ENCODE measurements at regions not wholly inside any gene's neighbourhood (a gene's known extent, or its start where the extent isn't known, plus 50 kb on each side); places are given as distances from the start of the nearest gene placed in this dataset.
"Not testable (repeated sequence)": the region's sequence is repeated elsewhere in the genome, so short reads cannot be mapped to it uniquely, and the experiment has no call there.

DNA sequence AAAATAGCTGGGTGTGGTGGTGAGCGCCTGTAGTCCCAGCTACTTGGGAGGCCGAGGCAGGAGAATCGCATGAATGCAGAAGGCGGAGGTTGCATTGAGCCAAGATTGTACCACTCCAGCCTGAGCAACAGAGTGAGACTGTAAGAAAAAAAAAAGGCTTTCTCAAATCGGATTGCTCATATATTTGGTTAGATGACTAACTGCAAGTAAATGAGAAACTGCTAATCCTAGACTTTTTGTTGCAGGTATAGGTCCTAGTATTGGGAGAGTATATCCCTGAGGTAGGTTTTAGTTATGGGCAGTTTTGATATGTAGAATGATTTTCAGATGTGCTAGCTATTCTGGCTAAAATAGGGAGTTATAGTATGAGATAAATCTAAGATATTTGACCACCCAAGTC lies 944.8 kb downstream of the DNAH5 start:
- DNase-seq: no peak

DNA sequence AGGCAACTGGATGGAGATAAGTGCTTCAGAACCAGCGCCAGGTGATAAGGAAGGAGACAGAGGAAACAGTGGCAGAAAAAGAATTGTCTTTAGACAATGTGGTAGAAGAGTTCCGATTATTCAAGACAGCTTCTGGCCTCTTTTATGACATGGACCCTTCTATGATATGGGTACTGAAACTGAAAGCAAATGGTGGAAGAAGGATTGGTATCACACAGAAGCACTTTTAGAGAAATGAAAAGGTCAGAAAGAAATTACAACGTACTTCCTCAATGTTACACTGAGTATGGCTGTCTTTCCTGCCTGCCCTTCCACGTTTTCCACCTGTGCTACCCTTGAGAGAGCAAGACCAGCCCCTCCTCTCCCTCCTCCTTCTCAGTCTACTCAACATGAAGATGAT lies 959.3 kb downstream of the DNAH5 start:
- no peak for DNase-seq

DNA sequence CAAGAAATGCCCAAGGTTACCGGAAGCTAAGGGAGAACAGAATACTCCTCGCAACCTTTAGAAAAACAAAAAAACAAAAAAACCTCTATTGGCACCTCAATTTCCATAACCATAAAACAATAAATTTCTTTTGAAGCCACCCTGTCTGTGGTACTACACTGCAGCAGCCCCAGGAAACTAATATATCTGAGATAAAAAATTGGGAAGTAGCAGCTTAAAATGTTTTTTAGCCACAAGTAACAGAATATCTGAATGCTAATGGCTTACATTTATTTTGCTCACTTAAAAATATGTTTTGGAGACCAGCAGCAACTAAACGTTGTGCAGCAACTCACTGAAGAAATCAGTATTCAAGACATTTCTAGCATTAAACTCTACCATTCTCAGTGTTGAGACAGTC lies 969.6 kb downstream of the DNAH5 start:
- no peak for DNase-seq

- no peak for DNase-seq
These were observed 978.7 kb downstream of the DNAH5 start for GRCh38 chr5:12965804-12966203.

DNA sequence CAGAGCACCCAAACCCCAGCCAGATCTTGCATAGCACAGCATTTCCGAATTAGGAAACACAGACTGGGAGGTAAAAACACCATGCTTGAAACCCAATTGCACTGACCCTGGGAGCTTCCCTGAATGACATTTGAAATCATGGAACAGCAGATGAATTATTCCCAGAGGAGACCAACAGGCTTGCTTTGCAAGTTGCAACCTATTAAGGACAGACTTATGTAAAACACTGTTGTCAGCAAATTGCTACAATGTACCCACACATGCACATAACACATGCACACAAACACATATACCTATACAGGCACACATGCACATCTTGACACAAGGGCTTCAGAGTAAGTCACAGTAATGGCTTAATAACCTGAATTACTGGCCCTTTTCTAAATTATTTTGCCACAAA lies 984.8 kb downstream of the DNAH5 start:
- no peak for DNase-seq

GRCh38 chr5:12952409-12952808 lies 992.1 kb downstream of the DNAH5 start:
- no peak for DNase-seq

GRCh38 chr5:12951846-12952245 lies 992.6 kb downstream of the DNAH5 start:
- no peak for DNase-seq

GRCh38 chr5:12947379-12947778 lies 997.1 kb downstream of the DNAH5 start:
- DNase-seq: no peak

- DNase-seq: not testable (repeated sequence)
These were observed 999.0 kb downstream of the DNAH5 start for GRCh38 chr5:12945477-12945876.

DNA sequence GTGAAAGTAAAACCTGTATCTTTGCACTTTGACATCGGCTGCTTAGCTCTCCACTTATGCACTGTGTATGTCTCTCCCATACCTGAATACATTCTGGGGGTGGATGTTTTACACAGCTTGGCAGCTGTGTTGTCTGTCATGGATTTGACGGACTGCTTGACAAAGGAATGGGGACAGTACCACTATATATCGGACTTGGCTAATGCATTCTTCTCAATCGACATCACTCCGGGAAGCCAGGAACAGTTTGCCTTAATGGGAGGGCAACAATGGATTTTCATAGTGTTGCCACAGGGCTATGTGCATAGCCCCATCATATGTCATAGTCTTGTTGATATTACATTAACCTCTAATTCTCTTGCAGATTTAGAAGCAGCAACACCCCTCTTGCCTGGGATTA lies 1008.3 kb downstream of the DNAH5 start:
- DNase-seq: no peak

DNA sequence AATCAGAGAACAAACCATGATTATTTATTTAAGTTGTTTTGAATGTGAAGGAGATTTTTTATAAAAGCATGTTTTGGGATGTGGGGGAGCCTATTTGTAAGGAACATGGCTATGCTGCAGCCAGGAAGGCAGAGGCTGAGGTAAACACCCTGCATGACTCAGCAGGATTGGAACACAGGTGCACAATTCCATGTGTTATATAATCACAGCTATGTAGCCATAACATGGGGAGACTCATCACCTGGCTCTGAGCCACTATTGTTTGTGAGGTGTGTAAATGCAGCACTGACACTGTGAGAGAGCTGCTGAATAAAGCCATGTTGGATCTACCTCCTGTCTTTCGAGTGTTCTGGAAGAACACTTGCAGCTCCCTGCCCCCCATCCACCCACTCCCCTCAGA lies 1009.8 kb downstream of the DNAH5 start:
- DNase-seq: no peak

DNA sequence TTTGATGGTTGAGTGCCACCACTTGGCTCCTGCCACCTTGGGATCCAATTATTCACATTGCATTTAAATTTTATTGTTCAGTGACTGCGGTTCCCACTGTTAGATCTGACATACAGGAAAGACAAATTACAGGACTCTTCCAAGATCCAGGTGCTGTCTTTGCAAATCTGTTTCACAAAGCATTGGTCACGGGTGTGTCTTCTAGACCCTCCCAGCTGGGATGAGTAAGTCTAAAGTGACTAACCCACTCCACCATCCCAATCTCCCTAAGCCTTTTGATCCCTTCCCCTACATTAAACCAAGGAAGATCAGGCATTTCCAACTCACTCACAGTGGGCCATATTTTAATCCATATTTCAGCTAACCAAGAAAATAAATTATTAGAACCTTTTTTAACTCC lies 1016.3 kb upstream of the CTNND2 start:
- no peak for DNase-seq

- no peak for DNase-seq
These were observed 1006.9 kb upstream of the CTNND2 start for GRCh38 chr5:12911156-12911555.

GRCh38 chr5:12910641-12911040 lies 1006.4 kb upstream of the CTNND2 start:
- DNase-seq: no peak

DNA sequence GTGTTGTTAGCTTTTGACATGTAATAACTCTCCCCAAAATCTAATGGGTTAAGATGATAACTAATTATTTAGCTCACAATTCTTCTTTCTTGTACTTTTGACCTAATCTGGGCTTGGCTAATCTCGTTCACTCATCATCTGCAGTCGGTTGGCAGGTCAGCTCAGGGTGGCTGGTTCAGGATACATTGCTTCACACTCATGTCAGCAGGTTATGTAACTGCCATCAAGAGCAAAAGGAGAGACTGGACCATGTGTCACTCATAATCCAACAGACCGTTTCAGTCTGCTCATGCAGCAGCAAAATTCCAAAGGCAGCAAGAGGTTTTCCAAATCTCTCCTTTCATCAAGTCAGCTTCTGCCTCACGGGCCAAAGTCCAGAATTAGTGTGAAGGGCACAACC lies 998.4 kb upstream of the CTNND2 start:
- no peak for DNase-seq

DNA sequence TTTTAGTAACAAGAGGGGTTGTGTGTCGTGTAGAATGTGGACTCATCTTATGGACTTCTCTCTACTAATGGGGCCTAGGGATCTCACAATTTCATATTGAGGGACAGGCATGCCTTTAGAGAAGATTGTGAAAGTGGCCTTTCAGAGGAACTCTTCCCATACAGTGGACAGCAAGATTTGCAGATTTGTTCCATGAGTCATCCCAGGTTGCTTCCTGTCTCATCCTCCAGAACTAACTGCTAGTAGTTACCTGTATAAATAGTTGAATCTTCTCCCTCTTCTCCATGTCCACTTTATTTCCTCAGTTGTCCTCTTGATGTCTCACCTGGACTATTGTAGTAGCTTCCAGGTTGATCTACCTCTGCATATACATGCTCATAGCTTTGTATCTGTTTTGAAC lies 997.5 kb upstream of the CTNND2 start:
- no peak for DNase-seq

- no peak for DNase-seq
These were observed 991.8 kb upstream of the CTNND2 start for GRCh38 chr5:12896086-12896485.

DNA sequence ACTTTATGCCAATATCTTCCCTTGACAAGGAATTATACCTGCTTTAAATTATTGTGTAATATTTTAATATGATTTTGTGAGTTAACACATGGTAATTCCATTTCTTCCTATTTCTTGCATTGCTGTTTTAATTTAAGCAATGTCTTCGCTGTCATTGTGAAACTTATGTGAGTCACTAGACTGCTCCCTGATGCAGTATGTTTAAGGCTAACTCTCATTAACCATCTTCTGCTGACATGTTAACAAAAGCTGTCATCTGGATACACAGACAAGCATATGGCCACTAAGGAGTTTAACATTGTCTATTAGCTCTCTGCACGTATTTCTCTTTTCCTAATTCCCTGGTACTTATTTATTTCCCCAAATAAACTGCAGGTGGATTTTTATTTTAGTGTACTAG lies 980.8 kb upstream of the CTNND2 start:
- no peak for DNase-seq

- no peak for DNase-seq
These were observed 979.1 kb upstream of the CTNND2 start for GRCh38 chr5:12883395-12883794.

- DNase-seq: no peak
These were observed 972.5 kb upstream of the CTNND2 start for GRCh38 chr5:12876541-12877298.

GRCh38 chr5:12870872-12871539 lies 966.8 kb upstream of the CTNND2 start:
- no peak for DNase-seq

- DNase-seq: no peak
These were observed 961.3 kb upstream of the CTNND2 start for GRCh38 chr5:12865529-12865928.

GRCh38 chr5:12861886-12862654 lies 957.8 kb upstream of the CTNND2 start:
- DNase-seq: no peak

GRCh38 chr5:12856105-12856504 lies 951.9 kb upstream of the CTNND2 start:
- not testable (repeated sequence) for DNase-seq

Measured in T1000 (cell line).